ENCODE measurements at regions not wholly inside any gene's neighbourhood (a gene's known extent, or its start where the extent isn't known, plus 50 kb on each side); places are given as distances from the start of the nearest gene placed in this dataset.

DNA sequence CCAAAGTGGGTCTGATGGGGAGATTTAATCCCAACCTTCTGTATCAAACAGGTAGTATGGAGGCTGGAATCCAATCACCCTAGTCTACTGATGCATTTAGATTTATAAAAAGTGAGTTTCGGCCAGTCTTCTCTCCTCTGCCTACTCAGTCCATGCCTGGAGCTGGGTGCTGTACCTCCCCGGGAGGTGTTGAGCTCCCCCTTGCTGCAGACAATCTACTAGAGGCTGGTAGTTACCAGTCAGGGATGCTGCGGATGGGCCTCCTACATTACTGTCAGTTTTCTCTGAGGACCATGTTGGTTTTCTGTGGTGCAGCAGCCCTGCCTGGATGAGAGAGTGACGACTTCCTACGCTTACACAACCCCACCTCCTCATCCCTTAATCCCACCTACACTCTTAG, 118.6 kb upstream of the CELF4 start:
- TF ChIP-seq EZH2 (IDR thresholded peaks at IDR 0.05; ENCODE audit: borderline replicate concordance, low read length) (no peak), CTCF (conservative IDR thresholded peaks at IDR 0.05 in 1 of 2, IDR thresholded peaks at IDR 0.05 in 1 of 2; ENCODE audit: extremely low read depth in 1 of 2, insufficient read depth in 1 of 2, low read depth in 1 of 2, low read length in 2 of 2) (no peak)
